Stimulated activated CD4-positive, alpha-beta T cell treated with anti-CD3 and anti-CD28 coated beads, Interleukin-15, amount 100 ng/mL, for 48 hours (primary cell): ENCODE measurements at regions not wholly inside any gene's neighbourhood (a gene's known extent, or its start where the extent isn't known, plus 50 kb on each side); places are given as distances from the start of the nearest gene placed in this dataset.
"Not testable (repeated sequence)": the region's sequence is repeated elsewhere in the genome, so short reads cannot be mapped to it uniquely, and the experiment has no call there.

Experiments
- DNase-seq, 2 donors: peaks; one replicate each; pipeline ENCODE4 v3.0.0-alpha.2; 2020; ENCODE audit warnings: low read depth in 2 of 2

DNA sequence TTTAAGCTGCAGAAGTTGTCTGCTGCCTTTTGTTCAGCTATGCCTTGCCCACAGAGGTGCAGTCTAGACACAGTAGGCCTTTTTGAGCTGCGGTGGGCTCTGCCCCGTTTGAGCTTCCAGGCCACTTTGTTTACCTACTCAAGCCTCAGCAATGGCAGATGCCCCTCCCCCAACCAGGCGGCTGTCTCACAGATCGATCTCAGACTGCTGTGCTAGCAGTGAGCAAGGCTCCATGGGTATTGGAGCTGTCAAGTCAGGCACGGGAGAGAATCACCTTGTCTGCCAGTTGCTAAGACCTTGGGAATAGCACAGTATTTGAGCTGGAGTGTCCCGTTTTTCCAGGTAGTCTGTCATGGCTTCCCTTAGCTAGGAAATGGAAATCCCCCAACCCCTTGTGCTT, 587.8 kb upstream of the CLINT1 start:
- not testable (repeated sequence) for DNase-seq

DNA sequence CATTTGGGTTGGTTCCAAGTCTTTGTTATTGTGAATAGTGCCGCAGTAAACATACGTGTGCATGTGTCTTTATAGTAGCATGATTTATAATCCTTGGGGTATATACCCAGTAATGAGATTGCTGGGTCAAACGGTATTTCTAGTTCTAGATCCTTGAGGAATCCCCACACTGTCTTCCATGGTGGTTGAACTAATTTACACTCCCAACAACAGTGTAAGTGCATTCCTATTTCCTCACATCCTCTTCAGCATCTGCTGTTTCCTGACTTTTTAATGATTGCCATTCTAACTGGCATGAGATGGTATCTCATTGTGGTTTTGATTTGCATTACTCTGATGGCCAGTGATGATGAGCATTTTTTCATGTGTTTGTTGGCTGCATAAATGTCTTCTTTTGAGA, 580.3 kb upstream of the CLINT1 start:
- not testable (repeated sequence) for DNase-seq

- no peak for DNase-seq
These were observed 577.5 kb upstream of the CLINT1 start for GRCh38 chr5:158436271-158437065.

- DNase-seq = peak; percentile 3 to 19
These were observed 576.2 kb upstream of the CLINT1 start for GRCh38 chr5:158435161-158435616.

DNA sequence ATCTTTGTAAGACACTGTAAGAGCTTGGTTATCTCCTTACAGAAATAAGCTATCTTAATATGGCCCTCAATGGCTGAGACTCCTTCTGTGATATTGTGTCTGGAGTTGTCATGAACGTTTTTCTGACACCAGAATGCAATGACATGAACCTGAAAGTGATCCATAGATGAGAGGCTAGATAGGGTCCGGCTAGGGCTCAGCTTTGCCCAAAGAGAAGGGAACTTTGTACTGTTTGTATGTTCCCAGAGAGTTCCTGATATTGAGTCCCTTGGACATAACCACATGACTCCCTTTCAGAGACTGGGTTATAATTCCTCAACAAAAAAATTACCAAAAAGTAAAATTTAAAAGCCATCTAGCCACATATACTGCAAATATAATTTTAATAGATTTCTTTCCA, 575.8 kb upstream of the CLINT1 start:
- DNase-seq = no peak

GRCh38 chr5:158433634-158434033, 574.7 kb upstream of the CLINT1 start:
- DNase-seq = no peak

- DNase-seq = no peak
These were observed 572.6 kb upstream of the CLINT1 start for GRCh38 chr5:158431369-158432029.

- DNase-seq = no peak
These were observed 571.8 kb upstream of the CLINT1 start for GRCh38 chr5:158430798-158431167.

DNA sequence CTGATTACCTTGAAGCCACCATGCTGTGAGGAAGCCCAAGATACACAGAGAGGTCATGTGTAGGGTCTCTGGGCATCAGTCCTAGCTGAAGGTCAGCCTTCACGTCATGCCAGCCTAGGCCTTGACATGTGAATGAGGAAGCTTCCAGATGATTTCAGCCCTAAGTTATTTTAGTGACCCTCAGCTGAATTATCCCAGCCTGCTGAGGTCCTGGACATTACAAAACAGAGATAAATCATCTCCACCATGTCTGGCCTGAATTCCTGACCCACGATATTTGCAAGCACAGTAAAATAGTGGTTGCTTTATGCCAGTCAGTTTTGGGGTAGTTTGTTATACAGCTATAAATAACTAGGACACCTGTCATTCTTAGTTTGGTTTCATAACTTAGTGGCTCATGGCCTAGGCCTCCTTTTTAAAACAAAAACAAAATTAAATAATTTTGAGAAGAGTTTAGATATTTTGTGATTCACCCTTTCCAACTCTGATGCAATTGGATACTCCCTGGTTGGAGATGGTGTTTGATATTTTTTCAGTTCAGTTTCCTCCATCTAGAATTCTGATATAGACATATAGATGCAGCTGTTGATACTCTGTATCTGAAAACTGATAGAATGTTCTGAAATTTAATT, 571.3 kb upstream of the CLINT1 start:
- DNase-seq = no peak

GRCh38 chr5:158429564-158429963, 570.6 kb upstream of the CLINT1 start:
- no peak for DNase-seq

- no peak for DNase-seq
These were observed 564.8 kb upstream of the CLINT1 start for GRCh38 chr5:158423623-158424200.

- no peak for DNase-seq
These were observed 563.9 kb upstream of the CLINT1 start for GRCh38 chr5:158422653-158423515.

DNA sequence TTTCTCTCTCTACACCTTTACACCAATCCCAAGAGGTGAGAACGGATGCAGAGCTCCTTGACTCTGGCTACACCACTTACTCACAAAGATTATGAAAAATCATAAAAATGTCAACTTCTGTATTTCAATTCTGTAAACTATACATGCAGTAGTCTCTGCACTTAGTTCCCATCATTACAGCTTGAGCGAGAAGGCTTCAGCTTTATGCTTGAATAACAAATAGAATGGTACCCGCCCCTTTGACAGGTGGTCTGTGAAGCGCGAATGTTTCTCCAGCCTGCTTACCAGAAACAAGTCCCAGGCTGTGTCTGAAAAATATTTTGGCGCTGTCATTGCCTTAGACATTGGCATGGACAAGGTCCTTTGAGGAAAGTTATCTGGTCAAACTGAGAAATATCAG, 562.4 kb upstream of the CLINT1 start:
- DNase-seq = no peak

DNA sequence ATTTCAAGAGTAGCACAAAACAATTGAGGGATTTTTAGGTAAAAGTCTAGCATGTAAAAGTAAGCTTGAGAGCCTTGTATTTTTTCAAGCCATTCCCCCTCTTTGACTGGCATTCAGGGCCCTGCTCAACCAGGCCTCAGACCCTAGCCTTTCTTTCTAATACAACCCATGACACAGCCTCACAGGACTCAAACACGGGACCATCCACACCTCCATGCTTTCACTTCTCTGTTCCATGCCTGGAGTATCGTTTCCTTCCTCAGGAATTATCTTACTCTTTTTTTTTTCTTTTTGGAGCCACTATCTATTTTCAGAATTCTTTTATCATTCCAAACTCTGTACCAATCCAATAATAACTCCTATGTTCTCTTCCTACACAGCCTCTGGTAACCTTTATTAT, 560.2 kb upstream of the CLINT1 start:
- DNase-seq = no peak

- DNase-seq = no peak
These were observed 555.8 kb upstream of the CLINT1 start for GRCh38 chr5:158414780-158415179.

GRCh38 chr5:158414333-158414762, 555.4 kb upstream of the CLINT1 start:
- no peak for DNase-seq

DNA sequence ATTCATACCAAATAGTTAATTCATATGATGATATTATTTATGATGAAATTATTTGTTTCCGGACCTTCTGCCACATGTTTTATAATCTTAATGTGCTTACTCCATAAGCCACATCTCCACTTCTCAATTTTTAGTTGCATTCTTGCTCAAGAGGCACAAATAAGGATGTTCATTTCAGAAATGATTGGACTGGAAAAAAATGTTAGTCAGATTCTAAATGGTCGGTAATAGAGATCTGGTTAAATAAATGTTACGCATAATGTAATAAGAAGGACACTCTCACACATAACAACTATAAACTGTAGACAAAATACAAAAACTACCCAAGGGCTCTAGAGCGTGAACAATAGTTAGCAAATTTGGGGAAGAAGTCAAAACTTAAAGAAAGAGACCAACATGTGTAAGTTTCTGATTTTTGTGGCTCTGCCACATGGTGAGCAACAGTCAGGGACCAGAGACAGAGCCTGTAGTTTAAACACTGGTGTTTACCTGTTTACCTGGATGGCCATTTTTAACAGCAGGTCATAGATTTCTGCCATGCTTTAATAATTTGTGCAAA, 554.3 kb upstream of the CLINT1 start:
- DNase-seq = no peak

DNA sequence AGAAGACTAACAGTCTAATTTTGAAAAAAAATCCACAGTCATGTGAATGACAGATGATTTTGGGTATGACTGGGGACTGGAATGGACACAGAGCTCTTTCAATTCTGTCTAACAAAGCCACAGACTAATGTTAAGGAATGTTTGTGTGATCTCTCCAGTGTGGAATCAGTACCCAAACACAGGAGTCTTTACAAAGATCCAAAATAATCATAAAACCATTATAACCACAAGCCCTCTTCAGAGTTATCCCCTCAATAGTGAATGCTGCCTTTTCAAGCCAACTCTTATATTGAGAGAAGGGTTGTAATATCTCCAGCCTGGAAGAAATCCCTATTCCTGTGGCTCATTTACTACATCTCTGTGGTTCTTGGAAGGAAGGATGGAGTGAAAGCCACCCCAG, 552.0 kb upstream of the CLINT1 start:
- DNase-seq = no peak

GRCh38 chr5:158409507-158409906, 550.6 kb upstream of the CLINT1 start:
- DNase-seq = no peak

DNA sequence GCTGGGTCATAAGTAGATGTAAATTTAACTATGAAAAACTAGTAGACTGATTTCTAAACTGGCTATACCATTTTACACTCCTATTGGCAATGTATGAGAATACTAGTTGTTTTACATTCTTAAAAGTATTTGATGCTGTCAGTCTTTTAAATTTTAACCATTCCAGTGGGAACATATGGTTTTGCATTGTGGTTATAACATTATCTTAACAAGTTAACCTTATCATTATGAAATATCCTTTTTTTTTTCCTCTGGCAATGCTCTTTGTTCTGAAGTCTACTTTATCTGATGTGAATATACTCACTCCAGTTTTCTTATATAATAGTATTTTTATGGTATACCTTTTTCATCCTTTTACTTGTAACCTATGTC, 548.9 kb upstream of the CLINT1 start:
- DNase-seq = no peak
